HEK293 (cell line): ENCODE measurements at regions not wholly inside any gene's neighbourhood (a gene's known extent, or its start where the extent isn't known, plus 50 kb on each side); places are given as distances from the start of the nearest gene placed in this dataset.

Experiments
- CTCF ChIA-PET: fragments of 350-600 bp; formaldehyde crosslinking; extraction: SDS; loops from one replicate; lab custom pipeline; 2021; ENCODE audit warnings: antibody characterized with exemption; lab: Yijun Ruan, JAX
- POLR2A ChIA-PET: fragments of 300-600 bp; formaldehyde crosslinking; extraction: SDS; loops from one replicate; lab custom pipeline; 2020; ENCODE audit warnings: antibody characterized with exemption, inconsistent platforms; lab: Yijun Ruan, JAX
- H3K27ac ChIP-seq: fragments of 200-500 bp; sonication (Bioruptor generic); 2 replicates; pipeline ENCODE4 v1.5.1; 2014; ENCODE audit warnings: low read depth, low read length, control low read depth, inconsistent platforms; ENCODE audit errors: extremely low read depth
- H3K36me3 ChIP-seq, 2 experiments: fragments of 200-500 bp in 1 of 2; sonication (Bioruptor generic) in 1 of 2; 1 replicate in 1 of 2; 2 replicates in 1 of 2; pipeline ENCODE4 v1.5.1; 2014 to 2017; ENCODE audit warnings: inconsistent platforms in 2 of 2, low read length in 2 of 2; ENCODE audit not compliant: control insufficient read depth in 2 of 2, insufficient read depth in 1 of 2
- H3K4me1 ChIP-seq: fragments of 200-500 bp; sonication (Bioruptor generic); 2 replicates; pipeline ENCODE4 v1.5.1; 2014; ENCODE audit warnings: mild to moderate bottlenecking, low read length, inconsistent platforms; ENCODE audit not compliant: control insufficient read depth, insufficient read depth
- H3K4me3 ChIP-seq: 2 replicates; pipeline ENCODE4 v1.5.1; 2011; ENCODE audit warnings: low read depth, mild to moderate bottlenecking, control low read depth, low read length, moderate library complexity
- H3K9me3 ChIP-seq: fragments of 200-500 bp; sonication (Bioruptor generic); 2 replicates; pipeline ENCODE4 v1.5.1; 2014; ENCODE audit warnings: low read depth, low read length, inconsistent platforms; ENCODE audit not compliant: control insufficient read depth, insufficient read depth
- HOXA7 ChIP-seq: sonication (generic); formaldehyde crosslinking; IDR thresholded peaks from 2 replicates; pipeline ENCODE4 v1.8.1; 2022; ENCODE audit warnings: missing genetic modification reagents, borderline replicate concordance
- KLF1 ChIP-seq: fragments of 450-650 bp; formaldehyde crosslinking; IDR thresholded peaks from 2 replicates; pipeline ENCODE4 v1.5.1; 2016; ENCODE audit warnings: missing biosample characterization, missing genetic modification characterization
- SP2 ChIP-seq: fragments of 450-650 bp; formaldehyde crosslinking; IDR thresholded peaks from 2 replicates; pipeline ENCODE4 v1.5.1; 2016; ENCODE audit warnings: missing biosample characterization, missing genetic modification characterization
- YY2 ChIP-seq: fragments of 450-650 bp; formaldehyde crosslinking; IDR thresholded peaks from 2 replicates; pipeline ENCODE4 v1.5.1; 2016; ENCODE audit warnings: missing biosample characterization, missing genetic modification characterization
- ZBTB21 ChIP-seq: fragments of 450-650 bp; formaldehyde crosslinking; IDR thresholded peaks from 2 replicates; pipeline ENCODE4 v1.5.1; 2017; ENCODE audit warnings: missing biosample characterization, missing genetic modification characterization
- ZNF16 ChIP-seq: fragments of 450-650 bp; formaldehyde crosslinking; IDR thresholded peaks from 2 replicates; pipeline ENCODE4 v1.5.1; 2016; ENCODE audit warnings: low read depth, missing biosample characterization, missing genetic modification characterization
- ZNF239 ChIP-seq: fragments of 450-650 bp; formaldehyde crosslinking; IDR thresholded peaks from 2 replicates; pipeline ENCODE4 v1.5.1; 2016; ENCODE audit warnings: missing biosample characterization, missing genetic modification characterization
- ZNF266 ChIP-seq: fragments of 450-650 bp; formaldehyde crosslinking; IDR thresholded peaks from 2 replicates; pipeline ENCODE4 v1.5.1; 2016; ENCODE audit warnings: missing biosample characterization, missing genetic modification characterization, low read depth
- ZNF274 ChIP-seq, 2 experiments: fragments of 200-500 bp in 1 of 2; fragments of 450-650 bp in 1 of 2; sonication (Bioruptor generic) in 1 of 2; formaldehyde crosslinking in 1 of 2; IDR thresholded peaks; 2 replicates each; pipeline versions ENCODE4 v1.5.1 to v1.6.1; 2014 to 2016; ENCODE audit warnings: borderline replicate concordance in 1 of 2, inconsistent platforms in 1 of 2, low read length in 1 of 2, missing biosample characterization in 1 of 2, missing genetic modification characterization in 1 of 2
- ZNF335 ChIP-seq: fragments of 450-650 bp; formaldehyde crosslinking; conservative IDR thresholded peaks from 2 replicates; pipeline ENCODE4 v1.5.1; 2016; ENCODE audit warnings: missing biosample characterization, missing genetic modification characterization
- ZNF354C ChIP-seq: fragments of 450-650 bp; formaldehyde crosslinking; IDR thresholded peaks from 2 replicates; pipeline ENCODE4 v1.5.1; 2016; ENCODE audit warnings: missing biosample characterization, missing genetic modification characterization, low read depth, borderline replicate concordance
- ZNF629 ChIP-seq: fragments of 450-650 bp; formaldehyde crosslinking; IDR thresholded peaks from 2 replicates; pipeline ENCODE4 v1.5.1; 2017; ENCODE audit warnings: missing biosample characterization, missing genetic modification characterization
- ZNF660 ChIP-seq: fragments of 450-650 bp; IDR thresholded peaks from 2 replicates; pipeline ENCODE4 v1.5.1; 2018; ENCODE audit warnings: missing biosample characterization, mild to moderate bottlenecking, missing genetic modification characterization
- TF ChIP-seq, protein P1 (sequence below): fragments of 450-650 bp; formaldehyde crosslinking; IDR thresholded peaks from 2 replicates; pipeline ENCODE4 v1.5.1; 2016; ENCODE audit warnings: missing biosample characterization, missing genetic modification characterization
- TF ChIP-seq, protein P2 (sequence below): fragments of 450-650 bp; formaldehyde crosslinking; IDR thresholded peaks from 2 replicates; pipeline ENCODE4 v1.5.1; 2016; ENCODE audit warnings: missing biosample characterization, missing genetic modification characterization
- TF ChIP-seq, protein P3 (sequence below): fragments of 450-650 bp; formaldehyde crosslinking; IDR thresholded peaks from 2 replicates; pipeline ENCODE4 v1.5.1; 2017; ENCODE audit warnings: missing biosample characterization, mild to moderate bottlenecking, missing genetic modification characterization, moderate library complexity
- TF ChIP-seq, protein P4 (sequence below): fragments of 450-650 bp; formaldehyde crosslinking; IDR thresholded peaks from 2 replicates; pipeline ENCODE4 v1.5.1; 2016; ENCODE audit warnings: missing biosample characterization, missing genetic modification characterization
- TF ChIP-seq, protein P5 (sequence below): fragments of 450-650 bp; formaldehyde crosslinking; IDR thresholded peaks from 2 replicates; pipeline ENCODE4 v1.5.1; 2016; ENCODE audit warnings: missing biosample characterization, missing genetic modification characterization, borderline replicate concordance

DNA sequence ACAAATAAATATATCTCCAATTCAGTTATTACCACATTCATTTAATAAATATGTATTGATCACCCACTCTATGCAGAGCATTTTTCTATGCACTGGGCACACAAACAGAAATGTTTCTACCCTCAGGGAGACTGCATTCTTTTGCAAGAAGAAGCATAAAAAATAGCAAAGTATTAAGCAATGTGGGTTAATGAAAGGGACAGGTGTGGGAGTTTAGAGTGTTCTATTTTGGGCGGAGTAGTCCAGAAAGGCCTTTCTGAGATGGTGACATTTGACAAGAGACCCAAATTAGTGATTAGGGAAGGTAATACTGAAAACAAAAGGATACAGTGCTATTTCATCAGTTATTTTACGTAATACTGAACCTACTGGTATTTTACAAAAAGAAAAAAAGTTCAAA lies 394.3 kb upstream of the CHST9 start:
- H3K36me3 ChIP-seq = no peaks in the 10 kb centered on the region
- POLR2A ChIA-PET = no interaction called here
- CTCF ChIA-PET = no interaction called here
- no peaks in the 10 kb centered on the region for H3K4me1 ChIP-seq
- TF ChIP-seq ZNF354C (tag by site-specific recombination) (no peak), ZNF239 (tag by site-specific recombination) (no peak), ZNF660 (tag by site-specific recombination) (no peak), ZBTB21 (tag by site-specific recombination) (no peak), ZNF266 (tag by site-specific recombination) (no peak), KLF1 (tag by site-specific recombination) (no peak), ZNF629 (tag by site-specific recombination) (no peak), ZNF335 (no peak), ZNF274 (IDR thresholded peaks at IDR 0.05; ENCODE audit: low read length) (no peak), ZNF274 (tag by site-specific recombination; IDR thresholded peaks at IDR 0.05; ENCODE audit: borderline replicate concordance) (no peak), ZNF16 (no peak), SP2 (tag by site-specific recombination) (no peak), HOXA7 (CRISPR knock-in tag) (no peak), YY2 (tag by site-specific recombination) (no peak)
- TF ChIP-seq, protein P1, sequence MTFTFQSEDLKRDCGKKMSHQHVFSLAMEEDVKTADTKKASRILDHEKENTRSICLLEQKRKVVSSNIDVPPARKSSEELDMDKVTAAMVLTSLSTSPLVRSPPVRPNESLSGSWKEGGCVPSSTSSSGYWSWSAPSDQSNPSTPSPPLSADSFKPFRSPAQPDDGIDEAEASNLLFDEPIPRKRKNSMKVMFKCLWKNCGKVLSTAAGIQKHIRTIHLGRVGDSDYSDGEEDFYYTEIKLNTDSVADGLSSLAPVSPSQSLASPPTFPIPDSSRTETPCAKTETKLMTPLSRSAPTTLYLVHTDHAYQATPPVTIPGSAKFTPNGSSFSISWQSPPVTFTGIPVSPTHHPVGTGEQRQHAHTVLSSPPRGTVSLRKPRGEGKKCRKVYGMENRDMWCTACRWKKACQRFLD (tag by site-specific recombination) = no peak
- TF ChIP-seq, protein P2, sequence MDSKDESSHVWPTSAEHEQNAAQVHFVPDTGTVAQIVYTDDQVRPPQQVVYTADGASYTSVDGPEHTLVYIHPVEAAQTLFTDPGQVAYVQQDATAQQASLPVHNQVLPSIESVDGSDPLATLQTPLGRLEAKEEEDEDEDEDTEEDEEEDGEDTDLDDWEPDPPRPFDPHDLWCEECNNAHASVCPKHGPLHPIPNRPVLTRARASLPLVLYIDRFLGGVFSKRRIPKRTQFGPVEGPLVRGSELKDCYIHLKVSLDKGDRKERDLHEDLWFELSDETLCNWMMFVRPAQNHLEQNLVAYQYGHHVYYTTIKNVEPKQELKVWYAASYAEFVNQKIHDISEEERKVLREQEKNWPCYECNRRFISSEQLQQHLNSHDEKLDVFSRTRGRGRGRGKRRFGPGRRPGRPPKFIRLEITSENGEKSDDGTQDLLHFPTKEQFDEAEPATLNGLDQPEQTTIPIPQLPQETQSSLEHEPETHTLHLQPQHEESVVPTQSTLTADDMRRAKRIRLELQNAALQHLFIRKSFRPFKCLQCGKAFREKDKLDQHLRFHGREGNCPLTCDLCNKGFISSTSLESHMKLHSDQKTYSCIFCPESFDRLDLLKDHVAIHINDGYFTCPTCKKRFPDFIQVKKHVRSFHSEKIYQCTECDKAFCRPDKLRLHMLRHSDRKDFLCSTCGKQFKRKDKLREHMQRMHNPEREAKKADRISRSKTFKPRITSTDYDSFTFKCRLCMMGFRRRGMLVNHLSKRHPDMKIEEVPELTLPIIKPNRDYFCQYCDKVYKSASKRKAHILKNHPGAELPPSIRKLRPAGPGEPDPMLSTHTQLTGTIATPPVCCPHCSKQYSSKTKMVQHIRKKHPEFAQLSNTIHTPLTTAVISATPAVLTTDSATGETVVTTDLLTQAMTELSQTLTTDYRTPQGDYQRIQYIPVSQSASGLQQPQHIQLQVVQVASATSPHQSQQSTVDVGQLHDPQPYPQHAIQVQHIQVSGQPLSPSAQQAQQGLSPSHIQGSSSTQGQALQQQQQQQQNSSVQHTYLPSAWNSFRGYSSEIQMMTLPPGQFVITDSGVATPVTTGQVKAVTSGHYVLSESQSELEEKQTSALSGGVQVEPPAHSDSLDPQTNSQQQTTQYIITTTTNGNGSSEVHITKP (tag by site-specific recombination) = no peak
- TF ChIP-seq, protein P3, sequence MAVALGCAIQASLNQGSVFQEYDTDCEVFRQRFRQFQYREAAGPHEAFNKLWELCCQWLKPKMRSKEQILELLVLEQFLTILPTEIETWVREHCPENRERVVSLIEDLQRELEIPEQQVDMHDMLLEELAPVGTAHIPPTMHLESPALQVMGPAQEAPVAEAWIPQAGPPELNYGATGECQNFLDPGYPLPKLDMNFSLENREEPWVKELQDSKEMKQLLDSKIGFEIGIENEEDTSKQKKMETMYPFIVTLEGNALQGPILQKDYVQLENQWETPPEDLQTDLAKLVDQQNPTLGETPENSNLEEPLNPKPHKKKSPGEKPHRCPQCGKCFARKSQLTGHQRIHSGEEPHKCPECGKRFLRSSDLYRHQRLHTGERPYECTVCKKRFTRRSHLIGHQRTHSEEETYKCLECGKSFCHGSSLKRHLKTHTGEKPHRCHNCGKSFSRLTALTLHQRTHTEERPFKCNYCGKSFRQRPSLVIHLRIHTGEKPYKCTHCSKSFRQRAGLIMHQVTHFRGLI (tag by site-specific recombination) = no peak
- TF ChIP-seq, protein P4, sequence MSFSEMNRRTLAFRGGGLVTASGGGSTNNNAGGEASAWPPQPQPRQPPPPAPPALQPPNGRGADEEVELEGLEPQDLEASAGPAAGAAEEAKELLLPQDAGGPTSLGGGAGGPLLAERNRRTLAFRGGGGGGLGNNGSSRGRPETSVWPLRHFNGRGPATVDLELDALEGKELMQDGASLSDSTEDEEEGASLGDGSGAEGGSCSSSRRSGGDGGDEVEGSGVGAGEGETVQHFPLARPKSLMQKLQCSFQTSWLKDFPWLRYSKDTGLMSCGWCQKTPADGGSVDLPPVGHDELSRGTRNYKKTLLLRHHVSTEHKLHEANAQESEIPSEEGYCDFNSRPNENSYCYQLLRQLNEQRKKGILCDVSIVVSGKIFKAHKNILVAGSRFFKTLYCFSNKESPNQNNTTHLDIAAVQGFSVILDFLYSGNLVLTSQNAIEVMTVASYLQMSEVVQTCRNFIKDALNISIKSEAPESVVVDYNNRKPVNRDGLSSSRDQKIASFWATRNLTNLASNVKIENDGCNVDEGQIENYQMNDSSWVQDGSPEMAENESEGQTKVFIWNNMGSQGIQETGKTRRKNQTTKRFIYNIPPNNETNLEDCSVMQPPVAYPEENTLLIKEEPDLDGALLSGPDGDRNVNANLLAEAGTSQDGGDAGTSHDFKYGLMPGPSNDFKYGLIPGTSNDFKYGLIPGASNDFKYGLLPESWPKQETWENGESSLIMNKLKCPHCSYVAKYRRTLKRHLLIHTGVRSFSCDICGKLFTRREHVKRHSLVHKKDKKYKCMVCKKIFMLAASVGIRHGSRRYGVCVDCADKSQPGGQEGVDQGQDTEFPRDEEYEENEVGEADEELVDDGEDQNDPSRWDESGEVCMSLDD (tag by site-specific recombination) = no peak
- TF ChIP-seq, protein P5, sequence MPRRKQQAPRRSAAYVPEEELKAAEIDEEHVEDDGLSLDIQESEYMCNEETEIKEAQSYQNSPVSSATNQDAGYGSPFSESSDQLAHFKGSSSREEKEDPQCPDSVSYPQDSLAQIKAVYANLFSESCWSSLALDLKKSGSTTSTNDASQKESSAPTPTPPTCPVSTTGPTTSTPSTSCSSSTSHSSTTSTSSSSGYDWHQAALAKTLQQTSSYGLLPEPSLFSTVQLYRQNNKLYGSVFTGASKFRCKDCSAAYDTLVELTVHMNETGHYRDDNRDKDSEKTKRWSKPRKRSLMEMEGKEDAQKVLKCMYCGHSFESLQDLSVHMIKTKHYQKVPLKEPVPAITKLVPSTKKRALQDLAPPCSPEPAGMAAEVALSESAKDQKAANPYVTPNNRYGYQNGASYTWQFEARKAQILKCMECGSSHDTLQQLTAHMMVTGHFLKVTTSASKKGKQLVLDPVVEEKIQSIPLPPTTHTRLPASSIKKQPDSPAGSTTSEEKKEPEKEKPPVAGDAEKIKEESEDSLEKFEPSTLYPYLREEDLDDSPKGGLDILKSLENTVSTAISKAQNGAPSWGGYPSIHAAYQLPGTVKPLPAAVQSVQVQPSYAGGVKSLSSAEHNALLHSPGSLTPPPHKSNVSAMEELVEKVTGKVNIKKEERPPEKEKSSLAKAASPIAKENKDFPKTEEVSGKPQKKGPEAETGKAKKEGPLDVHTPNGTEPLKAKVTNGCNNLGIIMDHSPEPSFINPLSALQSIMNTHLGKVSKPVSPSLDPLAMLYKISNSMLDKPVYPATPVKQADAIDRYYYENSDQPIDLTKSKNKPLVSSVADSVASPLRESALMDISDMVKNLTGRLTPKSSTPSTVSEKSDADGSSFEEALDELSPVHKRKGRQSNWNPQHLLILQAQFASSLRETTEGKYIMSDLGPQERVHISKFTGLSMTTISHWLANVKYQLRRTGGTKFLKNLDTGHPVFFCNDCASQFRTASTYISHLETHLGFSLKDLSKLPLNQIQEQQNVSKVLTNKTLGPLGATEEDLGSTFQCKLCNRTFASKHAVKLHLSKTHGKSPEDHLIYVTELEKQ (tag by site-specific recombination) = no peak
- TF ChIP-seq, all 188 proteins: peak for 0
- Histone ChIP-seq H3K4me3 (no peak overlapping the region), H3K9me3 (no peaks in the 10 kb centered on the region), H3K27ac (no peak overlapping the region)
